HG03139 (cell line): ENCODE measurements at regions not wholly inside any gene's neighbourhood (a gene's known extent, or its start where the extent isn't known, plus 50 kb on each side); places are given as distances from the start of the nearest gene placed in this dataset.
"Not testable (repeated sequence)": the region's sequence is repeated elsewhere in the genome, so short reads cannot be mapped to it uniquely, and the experiment has no call there.

ENCODE experiments used
- ATAC-seq: cut with Tn5 transposase; IDR thresholded peaks from one replicate; pipeline ENCODE4 v1.9.1; 2021; ENCODE audit not compliant: unreplicated experiment

DNA sequence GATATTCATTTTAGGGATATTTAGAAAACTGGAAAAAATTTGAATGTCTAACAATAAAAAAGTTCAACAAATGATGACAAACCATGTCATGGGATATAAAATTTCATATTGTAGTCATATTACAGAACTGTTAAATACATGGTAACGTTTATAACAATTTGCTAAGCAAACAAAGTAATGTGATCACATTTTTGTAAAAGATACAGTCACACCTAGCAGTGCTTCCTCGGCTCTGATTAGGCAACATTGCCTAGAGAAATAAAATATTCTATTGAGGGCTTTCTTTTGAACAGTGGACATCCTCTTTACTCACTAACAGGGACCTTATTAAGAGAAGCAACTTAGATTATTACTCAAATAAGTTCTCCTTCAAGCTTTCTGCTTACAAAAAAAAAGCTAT lies 605.5 kb downstream of the GATA3 start:
- ATAC-seq: no peak

DNA sequence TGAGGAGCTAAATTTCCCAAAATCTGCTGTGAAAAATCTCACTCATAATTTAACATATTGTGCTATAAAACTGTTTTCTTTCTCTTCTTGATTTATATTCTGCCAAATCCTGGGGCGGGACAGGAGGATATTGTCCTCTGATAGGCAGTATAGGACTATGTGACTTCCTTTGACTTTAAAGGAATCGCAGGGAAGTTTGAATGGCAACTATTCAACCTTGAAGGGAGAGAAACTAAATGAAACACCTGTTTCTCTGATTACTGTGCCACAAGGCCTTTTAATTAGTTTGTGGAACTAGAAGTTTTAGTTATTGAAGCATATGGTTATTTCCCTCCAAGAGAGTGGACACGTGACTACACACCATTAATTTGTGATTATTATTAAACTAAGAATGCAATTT lies 607.4 kb downstream of the GATA3 start:
- ATAC-seq: no peak

DNA sequence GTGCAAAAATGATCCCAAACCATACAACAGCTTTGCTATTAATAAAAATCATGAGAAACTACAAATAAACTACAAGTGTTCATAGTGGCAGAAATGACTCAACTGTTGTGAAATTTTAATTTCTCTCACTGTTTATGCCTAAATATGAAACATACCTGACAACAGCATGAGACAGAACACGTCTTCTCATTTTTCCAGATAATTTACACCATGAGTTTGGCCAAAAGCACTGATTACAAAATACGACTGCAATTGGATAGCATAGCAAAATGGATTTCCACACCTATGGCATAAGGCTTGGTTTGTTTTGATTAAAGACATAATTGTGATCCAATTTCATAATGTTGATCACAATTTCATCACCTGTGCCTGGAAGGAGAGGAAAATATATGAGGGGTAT lies 608.6 kb downstream of the GATA3 start:
- ATAC-seq: no peak

DNA sequence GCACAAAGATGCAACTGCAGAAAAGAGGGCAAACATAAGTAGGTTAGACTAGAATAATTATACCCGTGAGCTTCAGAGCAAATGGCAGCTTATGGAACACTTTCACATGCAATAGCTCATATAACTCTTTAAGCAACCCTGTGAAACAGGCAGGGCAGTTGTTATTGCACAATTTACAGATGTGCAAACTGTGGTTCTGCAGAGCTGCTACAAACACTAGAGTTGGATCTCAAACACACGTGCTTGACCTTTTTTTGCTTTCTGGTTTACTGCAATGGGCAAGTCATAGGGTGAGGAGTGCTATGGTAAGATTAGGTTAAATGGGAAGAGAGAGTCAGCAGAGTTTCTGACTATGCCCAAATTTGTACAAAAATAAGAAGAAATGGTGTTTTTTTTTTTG lies 610.8 kb downstream of the GATA3 start:
- no peak for ATAC-seq

DNA sequence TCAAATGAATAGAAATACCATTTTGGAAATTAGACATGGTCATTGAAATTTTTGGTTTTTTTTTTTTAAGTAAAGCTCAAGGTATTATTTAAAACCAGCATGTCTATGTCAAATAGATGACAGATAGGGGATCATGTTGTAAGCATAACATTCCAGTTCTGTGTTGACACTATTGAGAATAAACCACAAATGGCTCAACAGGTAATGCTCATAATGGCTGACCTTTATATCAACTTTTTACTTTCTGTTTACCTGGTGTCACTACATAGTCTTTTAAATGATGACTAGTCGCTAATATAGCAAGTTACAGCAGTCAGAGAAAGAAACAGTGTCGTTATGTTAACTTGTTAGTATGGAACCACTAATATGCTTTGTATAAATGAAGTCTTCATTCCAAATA lies 616.0 kb downstream of the GATA3 start:
- no peak for ATAC-seq

DNA sequence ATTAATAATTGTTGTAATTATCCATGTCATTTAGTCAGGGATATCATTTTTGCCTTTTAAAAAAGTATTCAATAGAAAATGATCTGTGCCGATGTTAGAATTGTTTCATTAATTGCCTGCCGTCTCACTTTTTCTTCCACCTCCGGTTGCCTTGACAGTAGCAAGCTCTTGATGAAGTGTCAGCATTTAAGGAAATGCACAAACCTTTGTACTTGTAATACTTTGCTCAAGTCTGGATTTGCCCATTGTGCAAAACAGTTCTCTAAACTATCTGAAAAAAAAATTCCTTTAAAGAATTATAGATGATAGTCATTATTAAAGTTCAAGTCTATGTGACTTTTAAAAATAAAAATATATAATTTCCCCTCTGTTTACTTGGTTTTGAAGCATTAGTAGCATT lies 619.7 kb downstream of the GATA3 start:
- ATAC-seq: no peak

DNA sequence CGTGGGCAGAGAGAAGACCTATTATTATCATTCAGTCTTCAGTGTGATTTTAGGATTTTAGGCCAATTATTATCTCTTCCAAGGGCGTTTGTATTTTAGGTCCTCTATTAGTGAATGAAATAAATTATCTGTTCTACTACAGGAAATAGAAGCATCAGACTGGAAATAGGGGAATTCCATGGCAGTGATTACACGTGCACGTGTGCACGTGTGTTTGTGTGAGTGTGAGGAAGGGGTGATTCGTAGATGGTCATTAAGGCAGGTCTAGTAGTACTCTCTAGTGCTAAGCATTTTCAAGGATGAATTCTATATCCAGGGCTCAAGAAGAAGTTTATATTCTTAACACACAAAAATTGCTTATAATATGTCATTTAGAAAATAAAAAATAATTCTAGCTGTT lies 623.2 kb downstream of the GATA3 start:
- no peak for ATAC-seq

DNA sequence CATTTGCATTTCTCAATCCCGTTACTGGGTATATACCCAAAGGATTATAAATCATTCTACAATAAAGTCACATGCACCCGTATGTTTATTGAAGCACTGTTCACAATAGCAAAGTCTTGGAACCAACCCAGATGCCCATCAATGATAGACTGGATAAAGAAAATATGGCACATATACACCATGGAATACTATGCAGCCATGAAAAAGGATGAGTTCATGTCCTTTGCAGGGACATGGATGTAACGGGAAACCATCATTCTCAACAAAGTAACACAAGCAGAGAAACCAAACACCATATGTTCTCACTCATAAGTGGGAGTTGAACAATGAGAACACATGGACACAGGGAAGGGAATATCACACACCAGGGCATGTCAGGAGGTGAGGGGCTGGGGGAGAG lies 630.4 kb downstream of the GATA3 start:
- ATAC-seq: not testable (repeated sequence)

DNA sequence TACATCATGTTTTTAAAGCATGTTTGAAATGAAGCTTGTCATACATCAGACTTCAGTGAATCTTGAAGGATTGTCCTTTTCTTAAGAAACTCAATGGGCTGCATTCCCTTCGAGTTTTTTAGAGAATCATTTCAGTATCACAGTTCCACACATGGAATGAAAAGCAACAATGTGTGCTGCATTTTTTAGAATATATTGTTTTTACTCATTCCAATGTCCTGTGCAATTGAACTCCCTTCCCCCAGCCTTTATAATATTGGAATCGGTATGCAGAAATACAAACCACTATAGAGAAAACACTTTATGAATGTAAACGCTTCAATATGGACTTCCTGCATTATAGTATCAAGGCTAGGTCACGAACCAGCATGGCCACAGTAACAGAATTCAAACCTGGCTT lies 634.4 kb downstream of the GATA3 start:
- ATAC-seq: no peak

DNA sequence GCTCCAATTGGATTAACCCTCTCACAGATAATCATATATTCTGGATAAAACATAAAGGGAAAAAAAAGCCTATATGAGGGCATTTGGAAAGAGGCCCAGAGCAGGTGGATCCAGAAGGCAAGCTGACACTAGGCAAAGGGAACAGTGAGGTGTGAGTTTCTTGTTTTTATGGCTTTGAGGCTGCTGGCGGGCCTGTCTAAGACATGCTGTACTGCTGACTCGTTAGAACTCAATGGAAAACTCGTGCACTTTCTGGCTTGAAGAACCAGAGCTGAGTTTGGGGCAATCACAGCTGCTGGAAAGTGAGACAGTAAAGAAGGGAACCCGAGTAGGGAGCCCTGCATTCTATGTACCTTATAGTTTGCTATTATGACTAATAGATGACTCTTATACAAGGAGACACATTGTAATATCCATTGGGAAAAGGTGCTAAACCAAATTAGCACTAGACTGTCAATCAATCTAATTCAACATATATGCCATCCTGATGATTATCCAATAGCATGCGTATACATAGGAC lies 637.1 kb downstream of the GATA3 start:
- ATAC-seq: no peak

DNA sequence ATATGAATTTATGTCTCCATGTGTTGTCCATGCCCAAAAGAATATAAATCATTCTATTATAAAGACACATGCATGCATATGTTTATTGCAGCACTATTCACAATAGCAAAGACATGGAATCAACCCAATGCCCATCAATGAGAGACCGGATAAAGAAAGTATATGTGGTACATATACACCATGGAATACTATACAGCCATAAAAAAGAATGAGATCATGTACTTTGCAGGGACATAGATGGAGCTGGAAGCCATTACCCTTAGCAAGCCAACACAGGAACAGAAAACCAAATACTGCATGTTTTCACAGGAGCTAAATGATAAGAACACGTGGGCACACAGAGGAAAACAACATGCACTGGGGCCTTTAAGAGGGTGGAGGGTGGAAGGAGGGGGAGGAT lies 639.1 kb downstream of the GATA3 start:
- not testable (repeated sequence) for ATAC-seq

DNA sequence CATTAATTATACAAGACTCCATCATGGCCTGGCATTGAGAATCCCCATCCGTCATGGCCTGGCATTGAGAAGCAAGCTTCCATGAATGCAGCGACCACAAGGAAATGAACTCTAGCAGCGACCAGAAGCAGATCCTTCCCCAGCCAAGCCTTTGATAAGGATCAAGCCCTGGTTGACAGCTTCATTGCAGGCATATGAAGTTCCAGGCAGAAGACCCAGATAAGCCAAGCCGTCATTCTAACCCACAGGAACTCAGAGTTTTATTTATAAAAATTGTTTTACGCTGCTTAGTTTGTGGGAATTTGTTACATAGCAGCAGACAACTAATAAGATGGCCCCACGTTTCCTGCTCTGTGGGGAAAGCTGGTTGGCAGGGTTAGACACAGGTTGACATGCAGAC lies 642.3 kb downstream of the GATA3 start:
- ATAC-seq: no peak

DNA sequence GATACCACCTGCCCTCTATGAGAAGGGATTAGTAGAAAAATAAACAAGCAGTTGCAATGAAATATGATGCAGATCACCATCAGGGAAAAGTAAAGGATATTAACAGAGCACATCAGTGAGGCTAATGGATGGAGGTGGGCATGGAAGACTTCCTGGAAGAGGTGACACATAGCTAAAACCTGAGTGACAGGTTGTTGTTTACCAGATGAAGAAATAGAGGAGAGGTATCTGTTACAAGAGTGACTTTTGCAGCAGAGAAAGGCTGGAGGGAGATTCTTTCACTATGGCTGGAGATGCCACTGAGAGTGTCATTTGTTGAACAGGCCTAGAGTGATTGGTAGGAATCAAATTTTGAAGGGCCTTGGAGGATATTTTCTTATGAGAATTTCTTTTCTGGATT lies 646.2 kb downstream of the GATA3 start:
- ATAC-seq: no peak

DNA sequence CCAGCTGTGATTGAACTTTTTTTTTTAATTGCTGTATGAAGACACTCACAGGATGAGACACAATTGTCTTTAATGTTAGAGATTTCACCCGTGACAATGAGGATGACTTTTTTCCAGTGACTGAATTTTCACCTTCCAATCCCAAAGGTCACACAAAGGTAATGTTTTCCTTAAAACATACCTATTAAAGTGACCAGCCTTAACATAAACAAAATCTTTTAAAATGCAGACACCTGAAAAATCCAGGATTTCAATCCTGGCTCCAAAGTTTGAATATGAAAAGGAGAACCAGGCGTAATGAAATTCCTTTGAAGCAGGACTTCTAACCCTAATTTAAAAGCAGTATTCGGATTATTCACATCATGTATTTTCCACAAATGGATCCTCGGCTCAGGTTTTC lies 647.7 kb downstream of the GATA3 start:
- ATAC-seq: no peak

DNA sequence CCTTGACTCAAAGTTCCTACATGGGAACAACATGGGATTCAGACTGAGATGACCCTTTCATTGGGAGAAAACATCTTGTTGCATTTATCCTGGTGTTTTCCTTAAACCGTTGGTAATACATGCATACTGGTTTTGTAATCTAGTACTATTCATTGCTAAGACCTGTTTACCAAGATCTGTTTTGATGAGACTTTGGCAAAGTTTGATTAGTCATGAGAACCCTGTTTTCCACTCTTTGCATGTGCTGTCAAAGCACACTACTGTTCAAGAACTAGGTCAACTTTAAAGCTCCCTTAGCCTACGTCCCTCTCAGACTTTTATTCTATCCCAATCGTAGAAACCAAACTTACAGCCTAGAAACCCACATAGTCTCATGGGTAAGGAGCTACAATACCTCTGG lies 650.9 kb downstream of the GATA3 start:
- no peak for ATAC-seq

DNA sequence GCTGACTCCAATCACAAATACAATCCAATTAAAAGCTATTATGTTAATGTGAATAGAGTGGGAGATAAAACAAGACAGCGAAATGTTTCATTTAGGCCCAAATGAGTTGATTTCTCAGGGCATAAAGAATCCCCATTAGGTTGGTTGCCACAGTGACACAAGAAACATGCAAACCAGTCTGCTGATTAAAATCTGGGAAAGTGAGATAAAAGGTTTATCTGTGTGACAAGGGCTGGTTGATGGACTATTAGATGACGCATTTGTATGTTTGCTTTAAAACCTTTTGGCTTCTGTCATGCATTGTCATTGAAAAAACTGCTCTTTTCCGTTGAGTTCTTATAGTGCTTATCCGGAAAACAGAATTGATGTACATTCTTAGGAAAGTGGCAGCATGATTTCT lies 658.2 kb downstream of the GATA3 start:
- no peak for ATAC-seq

DNA sequence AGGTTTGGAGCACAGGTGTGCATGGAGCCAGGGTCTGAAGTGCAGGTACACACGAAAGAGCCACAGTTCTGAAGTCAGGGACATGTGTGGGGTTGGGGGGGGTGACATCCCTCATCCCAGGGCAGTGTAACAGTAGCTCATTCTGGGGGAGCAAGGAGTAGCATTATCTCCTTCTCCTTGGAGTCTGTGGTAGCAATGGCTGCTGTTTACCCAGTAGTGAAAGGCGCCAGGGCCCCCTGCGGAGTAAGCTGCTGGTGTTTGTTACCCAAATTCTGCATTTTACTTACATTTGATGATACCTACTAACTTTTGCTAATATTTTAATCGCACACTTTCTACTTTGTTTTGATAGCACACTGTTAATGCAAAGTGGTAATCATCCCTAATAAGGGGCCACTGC lies 665.5 kb downstream of the GATA3 start:
- ATAC-seq: no peak

DNA sequence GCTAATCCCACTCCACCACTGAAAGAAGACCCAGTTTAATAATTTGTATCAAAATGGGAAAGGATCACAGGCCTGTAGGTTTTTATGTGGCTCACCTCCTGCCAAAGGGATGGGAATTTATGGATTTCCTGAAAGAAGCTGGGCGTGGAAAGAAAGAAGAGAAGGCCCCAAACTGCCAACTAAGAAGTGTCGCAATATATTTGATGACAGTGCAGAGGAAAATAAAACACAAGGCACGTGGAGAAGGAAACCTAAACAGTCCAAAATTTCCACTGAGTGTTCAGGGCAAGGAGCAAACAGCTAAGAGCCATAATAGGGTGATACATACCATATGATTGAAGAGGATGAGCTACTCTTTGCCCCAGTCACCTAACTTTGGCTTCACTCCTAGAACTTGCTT lies 667.2 kb downstream of the GATA3 start:
- ATAC-seq: no peak

DNA sequence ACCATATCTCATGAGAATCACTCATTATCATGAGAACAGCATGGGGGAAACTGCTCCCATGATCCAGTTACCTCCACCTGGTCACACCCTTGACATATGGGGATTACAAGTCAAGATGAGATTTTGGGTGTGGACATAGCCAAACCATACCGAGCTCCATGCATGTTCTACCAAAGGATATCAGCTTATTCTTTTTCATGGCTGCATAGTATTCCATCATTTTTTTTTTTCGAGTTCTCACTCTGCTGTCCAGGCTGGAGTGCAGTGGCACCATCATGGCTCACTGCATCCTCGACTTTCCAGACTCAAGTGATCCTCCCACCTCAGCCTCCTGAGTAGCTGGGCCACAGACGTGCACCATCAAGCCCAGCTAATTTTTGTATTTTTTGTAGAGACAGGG lies 668.3 kb downstream of the GATA3 start:
- no peak for ATAC-seq

DNA sequence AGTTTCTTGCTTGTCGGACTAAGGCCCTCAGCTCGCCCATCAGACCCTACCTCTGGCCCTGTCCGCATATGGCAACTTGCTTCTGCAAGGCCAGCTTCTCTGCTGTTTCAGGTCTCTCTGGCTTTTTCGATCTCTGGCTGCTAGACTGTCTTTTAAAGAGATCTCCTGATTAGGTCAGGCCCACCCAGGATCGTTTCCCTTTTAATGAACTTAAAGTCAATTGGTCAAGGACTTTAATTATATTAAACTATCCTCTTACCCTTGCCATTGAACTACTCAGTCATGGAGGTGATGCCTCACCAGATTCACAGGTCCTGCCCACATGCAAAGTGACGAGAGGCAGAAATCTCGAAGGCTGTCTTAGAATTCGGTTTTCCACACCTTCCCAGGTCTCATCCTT lies 670.9 kb downstream of the GATA3 start:
- ATAC-seq: no peak

DNA sequence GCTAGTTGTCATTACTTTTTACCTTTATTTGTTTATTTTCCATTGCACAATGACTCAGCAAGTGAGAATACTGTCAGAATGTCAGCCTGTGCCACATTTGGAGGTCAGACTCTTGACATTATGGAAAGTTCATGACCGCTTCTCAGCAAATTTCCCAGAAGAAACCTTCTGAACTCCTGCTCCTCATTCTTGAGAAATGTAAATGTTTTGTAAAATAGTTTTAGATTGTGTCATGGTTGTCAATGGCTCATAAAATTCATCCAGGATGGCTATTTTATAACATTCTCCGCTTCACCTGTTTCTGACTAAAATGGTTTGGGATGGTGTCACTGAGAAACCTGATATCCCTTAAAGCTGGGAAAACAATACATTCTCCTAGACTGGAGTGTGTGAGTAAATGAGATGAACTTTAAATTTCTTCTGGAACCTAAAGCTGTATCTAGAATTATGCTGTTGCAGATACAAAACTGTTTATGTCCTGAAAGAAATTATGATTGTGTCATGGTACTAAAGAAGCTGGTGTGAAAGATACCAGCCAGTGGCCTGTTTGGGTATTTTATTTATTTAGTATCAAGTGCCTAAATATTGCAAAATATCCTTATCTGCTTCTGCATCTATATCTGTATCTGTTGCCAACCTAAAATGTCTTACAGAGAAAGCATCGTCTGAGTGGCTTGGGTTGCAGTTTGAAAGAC lies 671.7 kb downstream of the GATA3 start:
- no peak for ATAC-seq

DNA sequence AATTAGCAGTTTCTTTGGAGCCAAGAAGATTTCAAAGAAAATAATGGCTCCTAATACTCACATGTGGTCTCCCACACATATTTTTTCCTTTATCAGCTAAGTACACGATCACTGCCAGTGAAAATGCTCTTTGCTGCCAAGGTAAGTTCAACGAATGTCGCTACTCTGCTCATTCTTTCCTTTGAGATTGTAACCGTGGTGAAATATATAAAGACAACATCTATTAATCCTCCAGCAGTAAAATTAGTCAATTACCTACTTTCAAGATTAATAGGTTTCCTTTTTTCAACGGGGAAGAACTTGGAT lies 672.2 kb downstream of the GATA3 start:
- ATAC-seq: no peak
